ENCODE measurements at regions not wholly inside any gene's neighbourhood (a gene's known extent, or its start where the extent isn't known, plus 50 kb on each side); places are given as distances from the start of the nearest gene placed in this dataset.

- peak overlapping the region; percentile 57; the same call in 1 of the 2 replicates for H3K9ac ChIP-seq
Measured at GRCh38 chr2:237182422-237183123, 96.9 kb downstream of the COPS8 start.

More at GRCh38 chr2:237182422-237183123, 96.9 kb downstream of the COPS8 start:
- Histone ChIP-seq H3K36me3 (replicated peaks in 1 of 2; ENCODE audit: control insufficient read depth in 1 of 2, insufficient read depth in 2 of 2, low read length in 1 of 2) (no peaks in the 10 kb centered on the region), H3K9me3 (no peaks in the 10 kb centered on the region), H4K20me1 (ENCODE audit: insufficient read depth) (no peaks in the 10 kb centered on the region), H2AFZ (ENCODE audit: low read depth) (no peak overlapping the region), H3K27ac (ENCODE audit: low read depth in 2 of 2, low read length in 1 of 2) (peak overlapping the region in 1 of 2 experiments; percentile 87; a peak in 2 of 4 replicates), H3K9me2 (no peaks in the 10 kb centered on the region), H3K27me3 (ENCODE audit: insufficient read depth) (no peaks in the 10 kb centered on the region), H3K4me1 (ENCODE audit: control insufficient read depth in 1 of 2, insufficient read depth in 2 of 2, low read depth in 1 of 2, low read length in 1 of 2) (0 out of 4 replicates have a peak, but pooled peaks cover 0 to 2% of the 10 kb centered on the region in 2 experiments), H3K4me2 (no peak overlapping the region), H3K4me3 (ENCODE audit: low read depth in 2 of 2, low read length in 1 of 2) (no peak overlapping the region), H3F3A (replicated peaks; ENCODE audit: insufficient read depth) (no peaks in the 10 kb centered on the region), H3K79me2 (ENCODE audit: insufficient read depth) (no peaks in the 10 kb centered on the region)
- CTCF ChIA-PET: interaction anchor here (0.6 kb wide), 1 partner anchor 330 kb away, joined by 3 read pairs; no protein-coding TSS in a partner anchor
- DNase-seq: no peak
- TF ChIP-seq PBX3 (IDR thresholded peaks at IDR 0.05): no peak
- TF ChIP-seq REST (IDR thresholded peaks at IDR 0.05; ENCODE audit: low read depth, low read length): no peak
- no peak for TF ChIP-seq FOXJ3 (CRISPR knock-in tag; IDR thresholded peaks at IDR 0.05)
- no peak for TF ChIP-seq MXI1 (IDR thresholded peaks at IDR 0.05; ENCODE audit: low read depth, low read length)
- TF ChIP-seq MEF2A (IDR thresholded peaks at IDR 0.05; ENCODE audit: borderline replicate concordance, low read depth): no peak
- TF ChIP-seq JUND (IDR thresholded peaks at IDR 0.05): no peak
- TF ChIP-seq TAF1 (IDR thresholded peaks at IDR 0.05; ENCODE audit: borderline replicate concordance, low read depth, low read length): no peak
- no peak for TF ChIP-seq POLR2AphosphoS5 (IDR thresholded peaks at IDR 0.05; ENCODE audit: low read depth, low read length)
- TF ChIP-seq SIN3A (IDR thresholded peaks at IDR 0.05; ENCODE audit: borderline replicate concordance, low read depth, low read length): no peak
- TF ChIP-seq FOSL2 (IDR thresholded peaks at IDR 0.05; ENCODE audit: borderline replicate concordance, low read depth): no peak
- TF ChIP-seq IRF3 (IDR thresholded peaks at IDR 0.05; ENCODE audit: low read depth, low read length): no peak
- no peak for TF ChIP-seq YY1 (IDR thresholded peaks at IDR 0.05; ENCODE audit: low read depth)
- no peak for TF ChIP-seq NFIC (IDR thresholded peaks at IDR 0.05; ENCODE audit: borderline replicate concordance)
- WGBS (ENCODE audit: low lambda C conversion rate): 92% methylated on average over 14 of the region's 15 CpGs
- POLR2A ChIA-PET: no interaction called here
